Adrenal gland (tissue), 9 donors: ENCODE measurements at regions not wholly inside any gene's neighbourhood (a gene's known extent, or its start where the extent isn't known, plus 50 kb on each side); places are given as distances from the start of the nearest gene placed in this dataset.

Experiments used
- DNase-seq, 7 donors: peaks; one replicate each; pipeline ENCODE4 v3.0.0-alpha.2; 2019 to 2020
- H3K27ac ChIP-seq, 5 donors: fragments of 200-600 bp; sonication (generic) in 4 of 5; 1 replicate in 3 of 5; 2 replicates in 2 of 5; pipeline versions ENCODE4 v1.5.1 to v1.8.0; 2016 to 2020; ENCODE audit warnings: mild to moderate bottlenecking in 1 of 5
- H3K27me3 ChIP-seq: fragments of 200-600 bp; 2 replicates; pipeline ENCODE4 v1.8.0; 2021
- H3K36me3 ChIP-seq, 2 donors: fragments of 200-600 bp; replicated peaks in 1 of 2; 1 replicate in 1 of 2; 2 replicates in 1 of 2; pipeline versions ENCODE4 v1.5.1 to v1.8.0; 2018 to 2022
- H3K4me1 ChIP-seq, 2 donors: fragments of 200-600 bp; replicated peaks in 1 of 2; 1 replicate in 1 of 2; 2 replicates in 1 of 2; pipeline versions ENCODE4 v1.5.1 to v1.8.0; 2018 to 2021
- H3K4me3 ChIP-seq, 4 donors: fragments of 200-600 bp; sonication (generic) in 3 of 4; one replicate each; pipeline ENCODE4 v1.5.1; 2016 to 2018
- H3K9me3 ChIP-seq, 3 donors: fragments of 200-600 bp; sonication (generic) in 1 of 3; replicated peaks in 1 of 3; 1 replicate in 2 of 3; 2 replicates in 1 of 3; pipeline versions ENCODE4 v1.5.1 to v1.8.0; 2016 to 2021
- CTCF ChIP-seq, 6 experiments: fragments of 450-650 bp in 4 of 6; fragments of 200-600 bp in 2 of 6; sonication (generic) in 1 of 6; IDR thresholded peaks; 1 replicate in 5 of 6; 2 replicates in 1 of 6; pipeline versions ENCODE4 v1.5.1 to v1.8.0; 2016 to 2021; ENCODE audit warnings: antibody characterized with exemption in 6 of 6, mild to moderate bottlenecking in 2 of 6, moderate library complexity in 1 of 6
- POLR2A ChIP-seq, 2 donors: fragments of 450-650 bp; IDR thresholded peaks; one replicate each; pipeline ENCODE4 v1.6.1; 2017; ENCODE audit warnings: antibody characterized with exemption in 2 of 2, mild to moderate bottlenecking in 2 of 2, moderate library complexity in 1 of 2
- WGBS, 4 donors: extraction: QIAGEN DNeasy Blood & Tissue Kit in 2 of 4; methylation state at CpG; one replicate each; pipeline versions ENCODE4 v1.1.5 to v1.1.7; 2013 to 2017; 5-methylcytosine and 5-hydroxymethylcytosine counted together
- intact Hi-C, 2 donors: fragments of 100-400 bp; cut with DNase I; formaldehyde crosslinking; loops; one replicate each; pipeline versions ENCODE4 v1.14.1 to v1.15.0; 2022 to 2023
- donor health status: healthy with polysubstance abuse.
- donor health status: Bipolar disorder and iron deficiency.
- donor health status: DM: yes; HTN: yes; CAD: no.
- donor health status: DM: no; HTN: no; CAD: no.
- donor health status: DM: no; HTN: no; CAD: no.

GRCh38 chr2:64390586-64390985 is 63.4 kb upstream of the LGALSL start:
- no peak overlapping the region for H3K27ac ChIP-seq
- DNase-seq: no peak
- TF ChIP-seq CTCF (IDR thresholded peaks at IDR 0.05) (no peak), POLR2A (IDR thresholded peaks at IDR 0.05) (no peak)
- H3K4me3 ChIP-seq: no peak overlapping the region
- peaks cover 0 to 4% (median 0%) of the 10 kb centered on the region in 3 donors for H3K9me3 ChIP-seq
- H3K27me3 ChIP-seq: no peaks in the 10 kb centered on the region
- H3K4me1 ChIP-seq: no peaks in the 10 kb centered on the region
- intact Hi-C loops: loop anchor here in 1 of 2 donors (10.0 kb wide), 1 partner anchor 56 kb away; no protein-coding TSS in a partner anchor
- H3K36me3 ChIP-seq: no peaks in the 10 kb centered on the region

GRCh38 chr2:64391424-64391823 is 62.5 kb upstream of the LGALSL start:
- WGBS, 4 donors: 78 to 83% (median 80%) methylated on average over 2 of the region's 2 CpGs
- H3K4me1 ChIP-seq: no peaks in the 10 kb centered on the region
- no peak overlapping the region for H3K4me3 ChIP-seq
- no peaks in the 10 kb centered on the region for H3K36me3 ChIP-seq
- TF ChIP-seq CTCF (IDR thresholded peaks at IDR 0.05) (no peak), POLR2A (IDR thresholded peaks at IDR 0.05) (no peak)
- no peak overlapping the region for H3K27ac ChIP-seq
- DNase-seq: no peak
- peaks cover 0 to 4% (median 0%) of the 10 kb centered on the region in 3 donors for H3K9me3 ChIP-seq
- intact Hi-C loops: loop anchor here in 1 of 2 donors (10.0 kb wide), 1 partner anchor 57 kb away; no protein-coding TSS in a partner anchor
- no peaks in the 10 kb centered on the region for H3K27me3 ChIP-seq

- no peak for TF ChIP-seq CTCF (IDR thresholded peaks at IDR 0.05)
- no peak for TF ChIP-seq POLR2A (IDR thresholded peaks at IDR 0.05)
- no peaks in the 10 kb centered on the region for H3K4me1 ChIP-seq
- peak overlapping the region in 1 of 5 donors; percentile 20 for H3K27ac ChIP-seq
- DNase-seq: no peak
- H3K9me3 ChIP-seq: peaks cover 0 to 4% (median 0%) of the 10 kb centered on the region in 3 donors
- H3K27me3 ChIP-seq: no peaks in the 10 kb centered on the region
- WGBS, 4 donors: 63 to 86% (median 80%) methylated on average over 1 of the region's 1 CpG
- intact Hi-C loops: loop anchor here in 1 of 2 donors (10.0 kb wide), 1 partner anchor 57 kb away; no protein-coding TSS in a partner anchor
- no peak overlapping the region for H3K4me3 ChIP-seq
- H3K36me3 ChIP-seq: no peaks in the 10 kb centered on the region
Measured at GRCh38 chr2:64391940-64392339, 62.0 kb upstream of the LGALSL start.

- no peak for TF ChIP-seq CTCF (IDR thresholded peaks at IDR 0.05)
- WGBS, 4 donors: 91 to 100% (median 94%) methylated on average over 2 of the region's 2 CpGs; no CpG with 5 or more reads in 1 of the 4 donors
Measured at GRCh38 chr2:64392529-64392928, 61.4 kb upstream of the LGALSL start.

More at GRCh38 chr2:64392529-64392928, 61.4 kb upstream of the LGALSL start:
- H3K4me1 ChIP-seq: no peaks in the 10 kb centered on the region
- no peaks in the 10 kb centered on the region for H3K36me3 ChIP-seq
- H3K27me3 ChIP-seq: no peaks in the 10 kb centered on the region
- no peak overlapping the region for H3K27ac ChIP-seq
- DNase-seq: no peak
- peaks cover 0 to 4% (median 0%) of the 10 kb centered on the region in 3 donors for H3K9me3 ChIP-seq
- no peak overlapping the region for H3K4me3 ChIP-seq
- intact Hi-C loops: loop anchor here in 1 of 2 donors (10.0 kb wide), 1 partner anchor 58 kb away; no protein-coding TSS in a partner anchor
